Adrenal gland (tissue), 5 donors: ENCODE measurements at regions not wholly inside any gene's neighbourhood (a gene's known extent, or its start where the extent isn't known, plus 50 kb on each side); places are given as distances from the start of the nearest gene placed in this dataset.

ENCODE experiments used
- POLR2A ChIP-seq, 2 donors: fragments of 450-650 bp; IDR thresholded peaks; one replicate each; pipeline ENCODE4 v1.6.1; 2017; ENCODE audit warnings: antibody characterized with exemption in 2 of 2, mild to moderate bottlenecking in 2 of 2, moderate library complexity in 1 of 2
- TF ChIP-seq, protein P1 (sequence below), 6 experiments: fragments of 450-650 bp in 4 of 6; fragments of 200-600 bp in 2 of 6; sonication (generic) in 1 of 6; IDR thresholded peaks; 1 replicate in 5 of 6; 2 replicates in 1 of 6; pipeline versions ENCODE4 v1.5.1 to v1.8.0; 2016 to 2021; ENCODE audit warnings: antibody characterized with exemption in 6 of 6, mild to moderate bottlenecking in 2 of 6, moderate library complexity in 1 of 6
- donor health status: DM: no; HTN: no; CAD: no.

- TF ChIP-seq, protein P1, sequence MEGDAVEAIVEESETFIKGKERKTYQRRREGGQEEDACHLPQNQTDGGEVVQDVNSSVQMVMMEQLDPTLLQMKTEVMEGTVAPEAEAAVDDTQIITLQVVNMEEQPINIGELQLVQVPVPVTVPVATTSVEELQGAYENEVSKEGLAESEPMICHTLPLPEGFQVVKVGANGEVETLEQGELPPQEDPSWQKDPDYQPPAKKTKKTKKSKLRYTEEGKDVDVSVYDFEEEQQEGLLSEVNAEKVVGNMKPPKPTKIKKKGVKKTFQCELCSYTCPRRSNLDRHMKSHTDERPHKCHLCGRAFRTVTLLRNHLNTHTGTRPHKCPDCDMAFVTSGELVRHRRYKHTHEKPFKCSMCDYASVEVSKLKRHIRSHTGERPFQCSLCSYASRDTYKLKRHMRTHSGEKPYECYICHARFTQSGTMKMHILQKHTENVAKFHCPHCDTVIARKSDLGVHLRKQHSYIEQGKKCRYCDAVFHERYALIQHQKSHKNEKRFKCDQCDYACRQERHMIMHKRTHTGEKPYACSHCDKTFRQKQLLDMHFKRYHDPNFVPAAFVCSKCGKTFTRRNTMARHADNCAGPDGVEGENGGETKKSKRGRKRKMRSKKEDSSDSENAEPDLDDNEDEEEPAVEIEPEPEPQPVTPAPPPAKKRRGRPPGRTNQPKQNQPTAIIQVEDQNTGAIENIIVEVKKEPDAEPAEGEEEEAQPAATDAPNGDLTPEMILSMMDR (IDR thresholded peaks at IDR 0.05): no peak
- TF ChIP-seq POLR2A (IDR thresholded peaks at IDR 0.05): no peak
These were observed 94.3 kb downstream of the IRX2 start for GRCh38 chr5:2657151-2657550.
